ENCODE measurements at regions not wholly inside any gene's neighbourhood (a gene's known extent, or its start where the extent isn't known, plus 50 kb on each side); places are given as distances from the start of the nearest gene placed in this dataset.

DNA sequence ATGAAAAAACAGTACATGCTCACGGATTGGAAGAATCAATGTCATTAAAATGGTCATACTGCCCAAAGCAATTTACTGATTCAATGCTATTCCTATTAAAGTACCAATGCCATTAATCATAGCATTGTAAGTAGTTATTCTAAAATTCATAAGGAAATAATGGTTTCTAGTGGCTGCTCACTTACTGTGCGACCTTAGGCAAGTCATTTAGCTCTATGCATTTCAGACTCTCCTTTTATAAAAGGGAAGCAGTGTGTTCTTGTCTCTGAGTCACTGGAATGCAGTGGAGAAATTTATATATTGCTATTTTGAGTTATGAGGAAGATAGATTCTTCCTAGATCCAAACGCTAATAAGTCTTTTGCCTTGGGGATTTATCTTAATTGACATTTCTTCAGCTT is 174.8 kb downstream of the KCNA4 start:
- Histone ChIP-seq H3K27me3 (no peaks in the 10 kb centered on the region), H3K4me3 (no peak overlapping the region), H3K36me3 (ENCODE audit: low read depth, missing control alignments) (no peaks in the 10 kb centered on the region), H3K9me3 (no peaks in the 10 kb centered on the region), H3K27ac (no peak overlapping the region), H3K4me1 (no peaks in the 10 kb centered on the region)
- TF ChIP-seq POLR2A (IDR thresholded peaks at IDR 0.05): no peak
- TF ChIP-seq CTCF (IDR thresholded peaks at IDR 0.05): no peak
- 74 to 83% methylated on average over 3 of the region's 3 CpGs for WGBS, 2 donors
- no peak for DNase-seq
- intact Hi-C loops (cut with DNase I; ENCODE audit: low total_unique reads): no loop called here

GRCh38 chr11:29826878-29827277 is 190.0 kb downstream of the KCNA4 start:
- intact Hi-C loops (cut with DNase I; ENCODE audit: low total_unique reads): no loop called here
- H3K27ac ChIP-seq: no peak overlapping the region
- 96 to 100% methylated on average over 2 of the region's 2 CpGs for WGBS, 2 donors
- no peak for DNase-seq
- no peaks in the 10 kb centered on the region for H3K36me3 ChIP-seq (ENCODE audit: low read depth, missing control alignments)
- no peaks in the 10 kb centered on the region for H3K27me3 ChIP-seq
- no peak for TF ChIP-seq CTCF (IDR thresholded peaks at IDR 0.05)
- no peak for TF ChIP-seq POLR2A (IDR thresholded peaks at IDR 0.05)
- H3K4me1 ChIP-seq: no peaks in the 10 kb centered on the region
- no peaks in the 10 kb centered on the region for H3K9me3 ChIP-seq
- H3K4me3 ChIP-seq: no peak overlapping the region

GRCh38 chr11:29816359-29816758 is 200.5 kb downstream of the KCNA4 start:
- no peak overlapping the region for H3K27ac ChIP-seq
- H3K27me3 ChIP-seq: no peaks in the 10 kb centered on the region
- H3K4me1 ChIP-seq: no peaks in the 10 kb centered on the region
- no peaks in the 10 kb centered on the region for H3K9me3 ChIP-seq
- TF ChIP-seq POLR2A (IDR thresholded peaks at IDR 0.05) (no peak), CTCF (IDR thresholded peaks at IDR 0.05) (no peak)
- no peaks in the 10 kb centered on the region for H3K36me3 ChIP-seq (ENCODE audit: low read depth, missing control alignments)
- no peak overlapping the region for H3K4me3 ChIP-seq
- WGBS, 2 donors: 81 to 88% methylated on average over 2 of the region's 2 CpGs
- intact Hi-C loops (cut with DNase I; ENCODE audit: low total_unique reads): no loop called here
- DNase-seq: no peak

DNA sequence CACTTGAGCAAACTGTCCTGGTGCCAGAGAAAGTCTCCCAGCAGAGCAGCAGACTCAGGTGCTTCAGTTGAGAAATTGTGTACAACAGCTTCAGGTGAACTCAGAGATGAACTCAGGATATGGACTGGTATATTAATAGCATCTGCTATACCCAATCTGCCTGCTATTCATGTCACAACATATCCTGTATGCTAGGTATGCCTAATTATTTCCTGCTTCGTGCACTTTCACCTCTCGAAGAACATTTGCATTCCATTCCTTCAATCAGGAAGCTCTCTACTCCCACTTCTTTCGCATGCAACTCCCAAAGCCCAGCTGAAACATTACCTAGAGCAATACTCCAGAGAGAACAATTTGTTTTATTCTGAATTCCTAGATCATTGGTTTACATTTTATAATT is 207.7 kb downstream of the KCNA4 start:
- DNase-seq: no peak
- no peak overlapping the region for H3K4me3 ChIP-seq
- no peaks in the 10 kb centered on the region for H3K27me3 ChIP-seq
- no peak for TF ChIP-seq CTCF (IDR thresholded peaks at IDR 0.05)
- TF ChIP-seq POLR2A (IDR thresholded peaks at IDR 0.05): no peak
- H3K9me3 ChIP-seq: no peaks in the 10 kb centered on the region
- WGBS, 2 donors: 40 to 45% methylated on average over 3 of the region's 3 CpGs
- intact Hi-C loops (cut with DNase I; ENCODE audit: low total_unique reads): no loop called here
- H3K36me3 ChIP-seq (ENCODE audit: low read depth, missing control alignments): no peaks in the 10 kb centered on the region
- H3K27ac ChIP-seq: no peak overlapping the region
- H3K4me1 ChIP-seq: no peaks in the 10 kb centered on the region

DNA sequence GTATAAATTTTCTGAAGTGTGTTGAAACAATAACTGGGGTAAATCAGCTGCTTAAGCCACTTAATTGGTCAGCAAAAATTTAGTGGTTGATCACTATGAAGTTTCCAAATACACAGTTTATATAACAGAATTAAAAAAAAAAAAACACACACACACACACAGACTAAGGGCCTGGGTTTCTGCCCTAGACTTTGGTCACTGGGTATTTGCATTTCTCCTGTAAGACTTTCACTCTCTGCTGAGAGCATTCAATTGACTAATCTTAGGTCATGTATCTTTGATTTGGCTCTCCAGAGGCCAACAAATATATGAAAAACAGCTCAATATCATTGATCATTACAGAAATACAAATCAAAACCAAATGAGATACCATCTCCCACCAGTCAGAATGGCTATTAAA is 214.3 kb downstream of the KCNA4 start:
- no peak for DNase-seq
- Histone ChIP-seq H3K27me3 (no peaks in the 10 kb centered on the region), H3K9me3 (no peaks in the 10 kb centered on the region), H3K27ac (no peak overlapping the region), H3K36me3 (ENCODE audit: low read depth, missing control alignments) (no peaks in the 10 kb centered on the region), H3K4me1 (no peaks in the 10 kb centered on the region), H3K4me3 (no peak overlapping the region)
- intact Hi-C loops (cut with DNase I; ENCODE audit: low total_unique reads): no loop called here
- TF ChIP-seq POLR2A (IDR thresholded peaks at IDR 0.05): no peak
- no peak for TF ChIP-seq CTCF (IDR thresholded peaks at IDR 0.05)
